CD4-positive, alpha-beta T cell (primary cell): ENCODE measurements at regions not wholly inside any gene's neighbourhood (a gene's known extent, or its start where the extent isn't known, plus 50 kb on each side); places are given as distances from the start of the nearest gene placed in this dataset.

Source experiments
- ATAC-seq: fragments of 200-7000 bp; cut with Tn5 transposase; one replicate; pipeline ENCODE4 v1.10.0; 2022; ENCODE audit warnings: mild to moderate bottlenecking; ENCODE audit not compliant: poor library complexity
- CTCF ChIA-PET: fragments of 350-600 bp; sonication (Branson Sonifier 250); formaldehyde crosslinking; loops from one replicate; lab custom pipeline; 2021; ENCODE audit warnings: antibody characterized with exemption, inconsistent platforms; lab: Charles Lee
- POLR2A ChIA-PET: fragments of 350-600 bp; sonication (Branson Sonifier 250); formaldehyde crosslinking; loops from one replicate; lab custom pipeline; 2021; ENCODE audit warnings: antibody characterized with exemption, inconsistent platforms; lab: Charles Lee
- DNase-seq, 14 experiments: peaks; one replicate each; pipeline ENCODE4 v3.0.0-alpha.2; 2013 to 2020; ENCODE audit warnings: mixed read lengths in 2 of 14
- H3K27ac ChIP-seq, 2 donors: one replicate each; pipeline versions ENCODE4 v1.5.1 to v1.7.0; 2013; ENCODE audit warnings: low read length in 2 of 2, low read depth in 1 of 2, mild to moderate bottlenecking in 1 of 2
- H3K27me3 ChIP-seq, 2 experiments: 1 replicate in 1 of 2; 2 replicates in 1 of 2; pipeline versions ENCODE4 v1.6.1 to v1.7.0; 2013; ENCODE audit warnings: low read length in 2 of 2, control low read depth in 1 of 2, mild to moderate bottlenecking in 1 of 2, moderate library complexity in 1 of 2; ENCODE audit not compliant: insufficient read depth in 2 of 2, control insufficient read depth in 1 of 2
- H3K36me3 ChIP-seq: one replicate; pipeline ENCODE4 v1.6.1; 2013; ENCODE audit warnings: low read length, control low read depth; ENCODE audit not compliant: insufficient read depth
- H3K4me1 ChIP-seq: one replicate; pipeline ENCODE4 v1.6.1; 2013; ENCODE audit warnings: low read length, control low read depth; ENCODE audit not compliant: insufficient read depth
- H3K4me3 ChIP-seq: one replicate; pipeline ENCODE4 v1.5.1; 2013; ENCODE audit warnings: mild to moderate bottlenecking, low read length, moderate library complexity
- H3K9me3 ChIP-seq, 2 experiments: 1 replicate in 1 of 2; 2 replicates in 1 of 2; pipeline versions ENCODE4 v1.6.1 to v1.7.0; 2013; ENCODE audit warnings: low read length in 2 of 2, mild to moderate bottlenecking in 2 of 2, control low read depth in 1 of 2, moderate library complexity in 1 of 2; ENCODE audit not compliant: control insufficient read depth in 1 of 2, insufficient read depth in 1 of 2
- H3K27ac Mint-ChIP-seq: one replicate; pipeline ENCODE4 v1.8.0; 2020; ENCODE audit warnings: mixed read lengths
- H3K27me3 Mint-ChIP-seq: one replicate; pipeline ENCODE4 v1.8.0; 2021; ENCODE audit warnings: mixed read lengths
- H3K36me3 Mint-ChIP-seq: one replicate; pipeline ENCODE4 v1.8.0; 2021; ENCODE audit warnings: low read depth, mixed read lengths
- H3K4me1 Mint-ChIP-seq: one replicate; pipeline ENCODE4 v1.8.0; 2021; ENCODE audit warnings: low read depth, mixed read lengths
- H3K4me3 Mint-ChIP-seq: one replicate; pipeline ENCODE4 v1.8.0; 2020; ENCODE audit warnings: mild to moderate bottlenecking, mixed read lengths
- H3K9me3 Mint-ChIP-seq: one replicate; pipeline ENCODE4 v1.8.0; 2020; ENCODE audit warnings: mixed read lengths
- CTCF ChIP-seq: fragments of 200-600 bp; IDR thresholded peaks from one replicate; pipeline ENCODE4 v1.8.0; 2022; ENCODE audit warnings: antibody characterized with exemption, mild to moderate bottlenecking
- intact Hi-C, 2 experiments: fragments of 100-400 bp; cut with DNase I in 1 of 2; cut with micrococcal nuclease in 1 of 2; formaldehyde crosslinking; loops; one replicate each; pipeline versions ENCODE4 v1.15.1 to v1.9.0; 2023 to 2025; cut with DNase I, micrococcal nuclease

DNA sequence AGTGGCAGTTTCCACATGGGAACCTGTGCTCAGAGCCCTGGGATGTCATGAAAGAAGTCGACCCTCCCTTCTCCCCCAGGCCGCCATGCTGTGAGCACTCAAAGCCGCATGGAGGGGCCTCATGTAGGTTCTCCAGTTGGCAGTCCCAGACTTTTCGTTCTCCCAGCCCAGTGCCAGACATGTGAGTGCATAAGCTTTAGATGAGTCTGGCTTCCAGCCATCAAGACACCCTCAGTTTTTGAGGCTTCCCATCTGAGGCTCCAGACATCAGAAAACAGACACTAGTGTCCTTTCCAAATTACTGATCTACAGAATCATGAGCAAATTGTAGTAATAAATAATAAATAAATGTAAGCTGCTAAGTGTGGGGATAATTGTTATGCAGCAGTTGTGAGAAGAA is 136.5 kb upstream of the AGBL1 start:
- CTCF ChIA-PET = no interaction called here
- intact Hi-C loops = no loop called here
- Mint-ChIP-seq H3K9me3 (no peaks in the 10 kb centered on the region), H3K36me3 (no peaks in the 10 kb centered on the region), H3K27me3 (peaks cover 9% of the 10 kb centered on the region), H3K4me1 (no peaks in the 10 kb centered on the region), H3K27ac (no peak overlapping the region), H3K4me3 (no peak overlapping the region)
- Histone ChIP-seq H3K9me3 (no peaks in the 10 kb centered on the region), H3K36me3 (no peaks in the 10 kb centered on the region), H3K27me3 (peaks cover 0 to 5% of the 10 kb centered on the region in 2 experiments), H3K4me3 (no peak overlapping the region), H3K4me1 (no peaks in the 10 kb centered on the region), H3K27ac (no peak overlapping the region)
- DNase-seq (no peak), ATAC-seq (no peak)
- POLR2A ChIA-PET = no interaction called here
- TF ChIP-seq CTCF = no peak

DNA sequence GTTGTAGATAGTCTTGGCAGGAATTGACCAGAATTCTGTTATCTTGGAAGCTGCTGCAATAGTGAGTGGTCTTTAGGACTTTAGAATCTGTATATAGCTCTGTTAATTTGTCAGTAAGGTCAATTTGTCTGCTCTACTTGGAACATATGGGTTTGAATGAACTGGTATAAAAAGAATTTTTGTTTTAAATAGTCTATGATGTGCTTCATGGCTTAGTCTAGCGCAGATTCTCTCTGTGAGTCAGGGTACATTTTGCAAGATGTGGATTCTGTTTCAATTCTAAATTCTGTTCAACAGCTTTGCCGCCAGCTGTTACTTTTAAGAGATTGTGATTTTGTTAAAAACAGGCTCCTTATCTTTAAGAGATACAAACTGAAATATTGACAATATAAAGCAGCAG is 135.9 kb upstream of the AGBL1 start:
- ATAC-seq (no peak), DNase-seq (no peak)
- no peaks in the 10 kb centered on the region for H3K4me1 Mint-ChIP-seq
- intact Hi-C loops = no loop called here
- Histone ChIP-seq H3K4me1 (no peaks in the 10 kb centered on the region), H3K36me3 (no peaks in the 10 kb centered on the region), H3K27ac (no peak overlapping the region), H3K4me3 (no peak overlapping the region), H3K27me3 (peaks cover 0 to 5% of the 10 kb centered on the region in 2 experiments), H3K9me3 (no peaks in the 10 kb centered on the region)
- ChIA-PET POLR2A (no interaction called here), CTCF (no interaction called here)
- no peaks in the 10 kb centered on the region for H3K9me3 Mint-ChIP-seq
- TF ChIP-seq CTCF = no peak
- no peak overlapping the region for H3K4me3 Mint-ChIP-seq
- no peaks in the 10 kb centered on the region for H3K36me3 Mint-ChIP-seq
- peaks cover 12% of the 10 kb centered on the region for H3K27me3 Mint-ChIP-seq
- no peak overlapping the region for H3K27ac Mint-ChIP-seq

GRCh38 chr15:85947021-85947420 is 132.7 kb upstream of the AGBL1 start:
- no peak overlapping the region for H3K27ac Mint-ChIP-seq
- no peaks in the 10 kb centered on the region for H3K9me3 Mint-ChIP-seq
- Histone ChIP-seq H3K36me3 (no peaks in the 10 kb centered on the region), H3K27me3 (no peaks in the 10 kb centered on the region), H3K4me3 (no peak overlapping the region), H3K4me1 (no peaks in the 10 kb centered on the region), H3K27ac (no peak overlapping the region), H3K9me3 (no peaks in the 10 kb centered on the region)
- no peak for TF ChIP-seq CTCF
- intact Hi-C loops = no loop called here
- H3K4me1 Mint-ChIP-seq = no peaks in the 10 kb centered on the region
- ChIA-PET CTCF (no interaction called here), POLR2A (no interaction called here)
- no peak overlapping the region for H3K4me3 Mint-ChIP-seq
- H3K36me3 Mint-ChIP-seq = no peaks in the 10 kb centered on the region
- H3K27me3 Mint-ChIP-seq = peaks cover 9% of the 10 kb centered on the region
- DNase-seq (no peak), ATAC-seq (no peak)
